Nephron progenitor cell (in vitro differentiated cells): ENCODE measurements at regions not wholly inside any gene's neighbourhood (a gene's known extent, or its start where the extent isn't known, plus 50 kb on each side); places are given as distances from the start of the nearest gene placed in this dataset.

ENCODE experiments used
- DNase-seq: peaks from one replicate; pipeline ENCODE4 v3.0.0; 2021
- H3K27ac Mint-ChIP-seq: 2 replicates; pipeline ENCODE4 v1.8.0; 2021; ENCODE audit warnings: mild to moderate bottlenecking, moderate library complexity, mixed read lengths
- H3K27me3 Mint-ChIP-seq: 2 replicates; pipeline ENCODE4 v1.8.0; 2021; ENCODE audit warnings: mild to moderate bottlenecking, low read depth, mixed read lengths; ENCODE audit not compliant: poor library complexity
- H3K36me3 Mint-ChIP-seq: 2 replicates; pipeline ENCODE4 v1.8.0; 2021; ENCODE audit warnings: low read depth, mixed read lengths
- H3K4me1 Mint-ChIP-seq: 2 replicates; pipeline ENCODE4 v1.8.0; 2021; ENCODE audit warnings: mixed read lengths
- H3K4me3 Mint-ChIP-seq: 2 replicates; pipeline ENCODE4 v1.8.0; 2021; ENCODE audit warnings: mild to moderate bottlenecking, moderate library complexity, mixed read lengths
- H3K9me3 Mint-ChIP-seq: 2 replicates; pipeline ENCODE4 v1.8.0; 2021; ENCODE audit warnings: mild to moderate bottlenecking, moderate library complexity, mixed read lengths
- TF ChIP-seq, protein P1 (sequence below): fragments of 200-600 bp; sonication (generic); IDR thresholded peaks from 2 replicates; pipeline ENCODE4 v1.5.0; 2021; ENCODE audit warnings: antibody characterized with exemption

DNA sequence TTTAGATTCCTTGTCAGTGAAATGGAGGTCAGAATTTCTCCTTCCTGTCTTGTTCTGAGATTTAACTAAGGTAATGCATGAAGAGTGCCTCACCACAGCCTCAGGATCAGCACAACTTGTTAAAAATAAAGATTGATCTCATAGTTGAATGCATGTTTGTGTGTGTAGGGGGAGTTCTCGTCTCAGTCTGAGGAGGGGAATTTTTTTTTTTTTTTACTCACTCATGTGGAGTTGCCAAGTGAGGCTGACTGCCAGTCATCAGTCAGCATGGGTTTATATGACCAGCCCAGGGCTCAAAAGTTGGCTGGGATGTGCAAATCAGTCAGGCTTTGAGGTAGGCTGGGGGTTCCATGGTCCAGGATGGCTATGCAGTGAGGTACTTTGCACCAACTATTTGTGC, 113.2 kb downstream of the FANCF start:
- H3K4me3 Mint-ChIP-seq: peak overlapping the region; percentile 47
- H3K27ac Mint-ChIP-seq: peak overlapping the region; percentile 65
- H3K27me3 Mint-ChIP-seq: no peaks in the 10 kb centered on the region
- H3K9me3 Mint-ChIP-seq: peaks cover 8% of the 10 kb centered on the region
- TF ChIP-seq, protein P1, sequence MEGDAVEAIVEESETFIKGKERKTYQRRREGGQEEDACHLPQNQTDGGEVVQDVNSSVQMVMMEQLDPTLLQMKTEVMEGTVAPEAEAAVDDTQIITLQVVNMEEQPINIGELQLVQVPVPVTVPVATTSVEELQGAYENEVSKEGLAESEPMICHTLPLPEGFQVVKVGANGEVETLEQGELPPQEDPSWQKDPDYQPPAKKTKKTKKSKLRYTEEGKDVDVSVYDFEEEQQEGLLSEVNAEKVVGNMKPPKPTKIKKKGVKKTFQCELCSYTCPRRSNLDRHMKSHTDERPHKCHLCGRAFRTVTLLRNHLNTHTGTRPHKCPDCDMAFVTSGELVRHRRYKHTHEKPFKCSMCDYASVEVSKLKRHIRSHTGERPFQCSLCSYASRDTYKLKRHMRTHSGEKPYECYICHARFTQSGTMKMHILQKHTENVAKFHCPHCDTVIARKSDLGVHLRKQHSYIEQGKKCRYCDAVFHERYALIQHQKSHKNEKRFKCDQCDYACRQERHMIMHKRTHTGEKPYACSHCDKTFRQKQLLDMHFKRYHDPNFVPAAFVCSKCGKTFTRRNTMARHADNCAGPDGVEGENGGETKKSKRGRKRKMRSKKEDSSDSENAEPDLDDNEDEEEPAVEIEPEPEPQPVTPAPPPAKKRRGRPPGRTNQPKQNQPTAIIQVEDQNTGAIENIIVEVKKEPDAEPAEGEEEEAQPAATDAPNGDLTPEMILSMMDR: no peak
- peaks cover 87% of the 10 kb centered on the region for H3K4me1 Mint-ChIP-seq
- H3K36me3 Mint-ChIP-seq: no peaks in the 10 kb centered on the region
- DNase-seq: no peak

DNA sequence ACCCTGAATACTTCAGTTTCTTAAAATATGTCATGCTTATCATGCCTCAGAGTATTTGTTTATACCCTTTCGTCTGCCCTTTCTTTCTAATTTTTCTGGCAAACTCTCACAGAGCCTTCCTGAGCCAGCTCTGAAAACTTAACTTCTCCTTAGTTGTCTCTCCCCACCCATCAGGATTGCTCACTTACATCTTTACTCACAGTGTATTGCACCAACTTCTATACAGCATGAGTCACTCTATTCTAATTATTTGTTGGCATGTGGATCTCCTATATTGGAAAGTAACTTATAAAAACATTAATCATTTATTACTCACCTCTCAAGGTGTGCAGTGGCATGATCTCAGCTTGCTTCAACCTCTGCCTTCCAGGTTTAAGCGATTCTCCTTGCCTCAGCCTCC, 114.9 kb downstream of the FANCF start:
- Mint-ChIP-seq H3K36me3 (no peaks in the 10 kb centered on the region), H3K9me3 (peaks cover 8% of the 10 kb centered on the region), H3K4me1 (peaks cover 75% of the 10 kb centered on the region), H3K4me3 (peak overlapping the region; percentile 30), H3K27ac (peak overlapping the region; percentile 46), H3K27me3 (no peaks in the 10 kb centered on the region)
- no peak for DNase-seq
- TF ChIP-seq, protein P1: no peak

DNA sequence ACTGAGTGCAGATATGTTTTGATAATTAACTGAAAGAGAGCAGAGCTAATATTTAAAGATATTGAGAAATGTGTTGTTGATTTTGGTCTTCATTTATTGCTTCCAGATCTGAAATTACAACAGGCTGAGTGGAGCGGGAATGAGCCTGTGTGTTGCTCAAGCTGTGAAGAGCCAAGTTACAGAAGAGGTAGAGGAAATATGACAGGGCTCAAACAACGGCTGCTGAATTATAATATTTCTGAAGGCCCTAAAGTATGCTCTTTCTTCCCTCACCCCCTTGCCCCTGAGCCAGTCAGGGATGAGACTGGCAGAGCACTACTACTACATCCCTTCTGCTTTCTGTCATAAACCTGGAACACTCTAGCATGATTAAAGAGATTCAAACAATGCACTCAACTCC, 115.6 kb downstream of the FANCF start:
- H3K27ac Mint-ChIP-seq: peak overlapping the region; percentile 46
- no peak overlapping the region for H3K4me3 Mint-ChIP-seq
- TF ChIP-seq, protein P1: no peak
- H3K36me3 Mint-ChIP-seq: no peaks in the 10 kb centered on the region
- no peaks in the 10 kb centered on the region for H3K27me3 Mint-ChIP-seq
- H3K9me3 Mint-ChIP-seq: peaks cover 8% of the 10 kb centered on the region
- peaks cover 77% of the 10 kb centered on the region for H3K4me1 Mint-ChIP-seq
- DNase-seq: no peak

DNA sequence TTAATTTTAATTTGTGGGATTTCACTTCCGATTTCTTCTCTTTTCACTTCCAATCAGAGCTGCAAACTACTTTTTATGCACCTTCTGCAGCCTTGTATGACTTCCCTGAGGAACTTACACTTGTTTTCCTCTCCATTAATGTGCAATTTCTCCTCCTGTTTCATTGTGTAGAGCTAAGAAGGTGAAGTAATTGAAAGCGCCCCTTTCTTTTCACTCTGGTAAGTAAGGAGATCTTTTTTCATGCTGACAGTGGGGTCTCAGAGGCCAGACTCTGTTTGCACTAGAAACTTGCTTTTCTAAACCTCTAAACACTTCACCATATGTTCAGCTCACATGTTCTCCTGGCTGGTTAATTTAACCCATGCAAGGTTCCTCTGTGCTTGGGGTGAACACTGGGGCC, 117.0 kb downstream of the FANCF start:
- Mint-ChIP-seq H3K4me3 (peak overlapping the region; percentile 70), H3K27ac (peak overlapping the region; percentile 93)

DNA sequence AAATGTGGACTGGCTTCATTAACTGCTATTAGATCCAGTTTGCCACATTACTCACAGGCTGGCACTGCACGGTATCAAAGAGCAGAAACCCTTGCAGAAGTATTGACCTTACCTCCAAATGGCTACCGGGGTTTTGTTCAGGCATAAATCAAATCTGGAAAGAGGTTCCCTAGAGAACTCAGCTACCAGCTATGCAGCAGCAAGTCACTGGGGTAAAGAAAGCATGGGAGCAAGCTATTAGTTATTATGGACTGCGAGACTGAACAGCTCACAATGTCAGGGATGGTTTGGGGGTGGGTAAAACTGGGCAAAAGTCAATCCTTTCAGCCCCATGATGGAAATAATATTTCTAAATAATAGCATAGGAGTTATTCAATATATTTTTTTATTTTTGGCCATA, 128.1 kb downstream of the FANCF start:
- Mint-ChIP-seq H3K27me3 (no peaks in the 10 kb centered on the region), H3K4me3 (no peak overlapping the region), H3K9me3 (peaks cover 10% of the 10 kb centered on the region), H3K4me1 (peaks cover 42% of the 10 kb centered on the region), H3K36me3 (no peaks in the 10 kb centered on the region), H3K27ac (peak overlapping the region; percentile 50)
- TF ChIP-seq, protein P1: no peak
- peak; percentile 10 for DNase-seq

More for the DNA sequence above, 117.0 kb downstream of the FANCF start:
- Mint-ChIP-seq H3K27me3 (no peaks in the 10 kb centered on the region), H3K9me3 (peaks cover under 1% of the 10 kb centered on the region), H3K4me1 (peaks cover 68% of the 10 kb centered on the region), H3K36me3 (no peaks in the 10 kb centered on the region)
- TF ChIP-seq, protein P1: no peak
- no peak for DNase-seq

DNA sequence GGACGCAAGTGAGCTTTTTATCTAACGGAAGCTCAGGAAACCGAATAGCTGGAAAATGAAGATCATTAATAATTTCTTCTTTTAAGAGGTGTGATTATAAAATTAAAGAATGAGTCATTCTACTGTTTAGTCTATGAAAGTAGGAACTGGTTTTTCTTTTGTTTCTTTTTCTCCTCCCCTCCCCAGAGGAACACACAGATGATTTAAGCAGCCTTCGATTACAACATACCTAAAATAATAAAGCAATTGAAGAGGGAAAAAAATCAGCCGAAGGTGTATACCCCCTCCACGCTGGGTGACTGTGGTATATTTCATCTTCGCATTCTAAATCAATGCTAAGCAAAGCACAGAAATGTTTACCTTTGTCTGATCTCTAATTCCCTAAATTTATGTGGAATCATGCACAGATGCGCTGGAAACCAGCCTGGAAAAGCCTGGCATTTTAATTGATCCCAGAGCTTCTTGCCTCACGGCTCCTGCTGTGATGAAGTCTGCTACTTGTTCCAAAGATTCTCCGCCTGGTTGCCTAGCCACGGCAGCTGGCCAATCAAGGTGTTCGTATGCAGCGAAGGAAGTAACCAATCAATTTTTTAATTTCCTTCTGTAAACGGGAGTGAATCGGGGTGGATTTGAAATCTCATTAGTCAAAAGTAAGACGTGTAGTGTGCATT, 133.9 kb downstream of the FANCF start:
- Mint-ChIP-seq H3K9me3 (peaks cover 10% of the 10 kb centered on the region), H3K4me1 (peaks cover 46% of the 10 kb centered on the region), H3K4me3 (no peak overlapping the region), H3K27ac (peak overlapping the region; percentile 83), H3K36me3 (no peaks in the 10 kb centered on the region), H3K27me3 (peaks cover 4% of the 10 kb centered on the region)
- peak; percentile 13 for DNase-seq
- TF ChIP-seq, protein P1: no peak
